SK-N-SH (cell line): ENCODE measurements at regions not wholly inside any gene's neighbourhood (a gene's known extent, or its start where the extent isn't known, plus 50 kb on each side); places are given as distances from the start of the nearest gene placed in this dataset.

Source experiments
- CTCF ChIA-PET: fragments of 300-600, 350-600 bp; formaldehyde crosslinking; extraction: SDS; loops from one replicate; lab custom pipeline; 2021; lab: Yijun Ruan, JAX
- POLR2A ChIA-PET: fragments of 350-600 bp; sonication (Branson Sonifier 250); formaldehyde crosslinking; extraction: SDS; loops from one replicate; lab custom pipeline; 2020; ENCODE audit warnings: antibody characterized with exemption, inconsistent platforms; lab: Yijun Ruan, JAX
- DNase-seq: peaks from one replicate; pipeline ENCODE4 v3.0.0; 2012
- H2AFZ ChIP-seq: fragments of 200-600 bp; sonication (generic); 2 replicates; pipeline ENCODE4 v1.8.1; 2016; ENCODE audit warnings: antibody characterized with exemption, mild to moderate bottlenecking, low read depth
- H3F3A ChIP-seq: fragments of 200-600 bp; sonication (generic); replicated peaks from 2 replicates; pipeline ENCODE3; 2016; ENCODE audit warnings: antibody characterized with exemption, mild to moderate bottlenecking; ENCODE audit not compliant: insufficient read depth
- H3K27ac ChIP-seq, 2 experiments: fragments of 200-500 bp in 1 of 2; fragments of 200-600 bp in 1 of 2; sonication (Bioruptor generic) in 1 of 2; sonication (generic), shearing (Covaris generic) in 1 of 2; 2 replicates each; pipeline versions ENCODE4 v1.5.1 to v1.6.1; 2014 to 2016; ENCODE audit warnings: low read depth in 2 of 2, inconsistent platforms in 1 of 2, low read length in 1 of 2, mild to moderate bottlenecking in 1 of 2, mixed read lengths in 1 of 2
- H3K27me3 ChIP-seq: fragments of 200-600 bp; sonication (generic), shearing (Covaris generic); 2 replicates; pipeline ENCODE4 v1.6.1; 2016; ENCODE audit warnings: mixed run types; ENCODE audit not compliant: insufficient read depth
- H3K36me3 ChIP-seq, 2 experiments: fragments of 200-500 bp in 1 of 2; fragments of 200-600 bp in 1 of 2; sonication (Bioruptor generic) in 1 of 2; sonication (generic) in 1 of 2; replicated peaks in 1 of 2; 2 replicates each; pipeline versions ENCODE3 to v1.5.1; 2014 to 2016; ENCODE audit warnings: low read length in 1 of 2, mild to moderate bottlenecking in 1 of 2; ENCODE audit not compliant: insufficient read depth in 2 of 2, control insufficient read depth in 1 of 2
- H3K4me1 ChIP-seq, 2 experiments: fragments of 200-500 bp in 1 of 2; fragments of 200-600 bp in 1 of 2; sonication (Bioruptor generic) in 1 of 2; sonication (generic), shearing (Covaris generic) in 1 of 2; 2 replicates each; pipeline versions ENCODE4 v1.5.1 to v1.6.1; 2014 to 2016; ENCODE audit warnings: low read depth in 1 of 2, low read length in 1 of 2, mixed run types in 1 of 2; ENCODE audit not compliant: insufficient read depth in 2 of 2, control insufficient read depth in 1 of 2
- H3K4me2 ChIP-seq: fragments of 200-600 bp; sonication (generic), shearing (Covaris generic); 2 replicates; pipeline ENCODE4 v1.6.1; 2017; ENCODE audit warnings: mixed run types
- H3K4me3 ChIP-seq, 2 experiments: fragments of 200-500 bp in 1 of 2; fragments of 200-600 bp in 1 of 2; sonication (Bioruptor generic) in 1 of 2; sonication (generic), shearing (Covaris generic) in 1 of 2; 2 replicates each; pipeline versions ENCODE4 v1.5.1 to v1.8.1; 2014 to 2016; ENCODE audit warnings: low read depth in 2 of 2, inconsistent platforms in 1 of 2, low read length in 1 of 2, mild to moderate bottlenecking in 1 of 2, mixed read lengths in 1 of 2, moderate library complexity in 1 of 2
- H3K79me2 ChIP-seq: fragments of 200-600 bp; sonication (generic); 2 replicates; pipeline ENCODE4 v1.8.1; 2017; ENCODE audit warnings: mild to moderate bottlenecking; ENCODE audit not compliant: insufficient read depth
- H3K9ac ChIP-seq: fragments of 200-600 bp; sonication (generic); 2 replicates; pipeline ENCODE4 v1.6.1; 2017; ENCODE audit warnings: mixed run types
- H3K9me2 ChIP-seq: fragments of 200-600 bp; sonication (generic); 2 replicates; pipeline ENCODE4 v1.6.1; 2017; ENCODE audit warnings: mixed run types
- H3K9me3 ChIP-seq: fragments of 200-600 bp; sonication (generic); 2 replicates; pipeline ENCODE4 v1.6.1; 2017; ENCODE audit warnings: mixed run types, mild to moderate bottlenecking, moderate library complexity
- H4K20me1 ChIP-seq: fragments of 200-600 bp; sonication (generic); 2 replicates; pipeline ENCODE4 v1.6.1; 2017; ENCODE audit warnings: mild to moderate bottlenecking, mixed run types; ENCODE audit not compliant: insufficient read depth
- GATA2 ChIP-seq: sonication (generic); formaldehyde crosslinking; IDR thresholded peaks from 2 replicates; pipeline ENCODE4 v1.5.0; 2020; ENCODE audit warnings: mild to moderate bottlenecking, missing genetic modification reagents
- JUND ChIP-seq: IDR thresholded peaks from 2 replicates; pipeline ENCODE4 v1.4.0; 2012
- MXI1 ChIP-seq: IDR thresholded peaks from 2 replicates; pipeline ENCODE4 v1.6.1; 2012; ENCODE audit warnings: mild to moderate bottlenecking, low read depth, low read length, improper control_type of control experiment
- NRF1 ChIP-seq: IDR thresholded peaks from 2 replicates; pipeline ENCODE4 v1.6.1; 2012; ENCODE audit warnings: low read depth, mild to moderate bottlenecking, low read length
- POLR2AphosphoS5 ChIP-seq: IDR thresholded peaks from 2 replicates; pipeline ENCODE4 v1.6.1; 2012; ENCODE audit warnings: low read depth, low read length
- REST ChIP-seq: IDR thresholded peaks from 2 replicates; pipeline ENCODE4 v1.6.1; 2012; ENCODE audit warnings: mild to moderate bottlenecking, low read depth, low read length, moderate library complexity
- RXRA ChIP-seq: IDR thresholded peaks from 2 replicates; pipeline ENCODE4 v1.4.0; 2012; ENCODE audit warnings: low read depth, mild to moderate bottlenecking, borderline replicate concordance
- SMC3 ChIP-seq: IDR thresholded peaks from 2 replicates; pipeline ENCODE4 v1.6.1; 2012; ENCODE audit warnings: low read depth, low read length, improper control_type of control experiment
- TCF12 ChIP-seq: IDR thresholded peaks from 2 replicates; pipeline ENCODE4 v1.4.0; 2012
- TEAD4 ChIP-seq: IDR thresholded peaks from 2 replicates; pipeline ENCODE4 v1.4.0; 2012; ENCODE audit warnings: mild to moderate bottlenecking, borderline replicate concordance; ENCODE audit not compliant: insufficient read depth
- WGBS: methylation state at CpG from one replicate; pipeline ENCODE4 v1.1.6; 2017; ENCODE audit warnings: low lambda C conversion rate; 5-methylcytosine and 5-hydroxymethylcytosine counted together
- TF ChIP-seq, protein P1 (sequence below): fragments of 150-350 bp; IDR thresholded peaks from 2 replicates; pipeline ENCODE4 v1.6.1; 2017; ENCODE audit warnings: antibody characterized with exemption, low read length, low read depth, borderline replicate concordance
- TF ChIP-seq, protein P2 (sequence below): IDR thresholded peaks from 2 replicates; pipeline ENCODE4 v1.4.0; 2012; ENCODE audit warnings: low read depth
- TF ChIP-seq, protein P3 (sequence below): IDR thresholded peaks from 2 replicates; pipeline ENCODE4; 2012

DNA sequence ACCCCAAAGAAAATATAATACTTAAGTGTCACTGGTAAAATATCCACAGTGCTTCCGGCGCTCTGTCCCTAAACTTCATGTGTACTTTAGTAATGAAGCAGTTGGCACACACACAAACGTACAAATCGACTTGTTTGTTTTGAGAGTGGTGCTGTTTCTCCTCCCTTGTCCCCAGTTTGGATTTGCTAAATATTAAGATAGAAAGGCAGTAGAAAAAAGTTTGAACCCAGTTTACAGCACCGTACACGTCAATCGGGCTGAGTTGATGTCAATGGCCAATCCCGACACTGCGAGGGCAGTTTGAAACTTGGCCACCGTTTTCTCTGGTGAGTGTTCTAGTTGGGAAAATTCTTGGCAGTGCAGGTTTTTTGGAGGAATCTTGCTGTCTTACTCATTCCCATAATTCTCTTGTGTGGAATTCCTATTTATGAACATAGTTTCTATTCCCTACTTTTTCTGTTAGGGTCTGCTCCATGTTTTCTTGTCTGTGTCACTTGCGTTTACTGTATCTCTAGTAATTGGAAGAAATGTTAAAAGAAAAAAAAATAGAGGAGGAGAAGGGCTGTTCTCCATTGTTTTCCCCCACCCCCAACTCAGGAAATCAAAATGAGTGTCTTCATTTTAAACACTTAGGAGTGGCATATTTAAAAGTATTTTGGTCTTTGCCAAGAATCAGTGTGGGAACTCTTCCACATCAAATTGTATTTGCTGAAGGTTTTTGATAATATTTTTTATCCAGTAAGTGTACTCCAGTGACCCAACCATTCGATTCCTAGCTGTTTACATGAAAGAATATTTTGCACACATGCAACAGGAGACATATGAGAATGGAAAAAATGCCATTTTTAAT lies 72.3 kb downstream of the OR2B2 start (continued):
- TF ChIP-seq REST (peak; percentile 38; the same call in 1 of the 2 replicates), POLR2AphosphoS5 (peak; percentile 32; the same call in 1 of the 2 replicates), TEAD4 (0 out of 2 replicates have a peak, but pooled peaks have one; percentile 21), SMC3 (no peak), TCF12 (no peak), RXRA (no peak), GATA2 (CRISPR knock-in tag) (no peak), JUND (0 out of 2 replicates have a peak, but pooled peaks have one; percentile 3)
- TF ChIP-seq, protein P1, sequence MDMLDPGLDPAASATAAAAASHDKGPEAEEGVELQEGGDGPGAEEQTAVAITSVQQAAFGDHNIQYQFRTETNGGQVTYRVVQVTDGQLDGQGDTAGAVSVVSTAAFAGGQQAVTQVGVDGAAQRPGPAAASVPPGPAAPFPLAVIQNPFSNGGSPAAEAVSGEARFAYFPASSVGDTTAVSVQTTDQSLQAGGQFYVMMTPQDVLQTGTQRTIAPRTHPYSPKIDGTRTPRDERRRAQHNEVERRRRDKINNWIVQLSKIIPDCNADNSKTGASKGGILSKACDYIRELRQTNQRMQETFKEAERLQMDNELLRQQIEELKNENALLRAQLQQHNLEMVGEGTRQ = no peak
- TF ChIP-seq, protein P2, sequence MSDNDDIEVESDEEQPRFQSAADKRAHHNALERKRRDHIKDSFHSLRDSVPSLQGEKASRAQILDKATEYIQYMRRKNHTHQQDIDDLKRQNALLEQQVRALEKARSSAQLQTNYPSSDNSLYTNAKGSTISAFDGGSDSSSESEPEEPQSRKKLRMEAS = peak; percentile 52
- TF ChIP-seq, protein P3, sequence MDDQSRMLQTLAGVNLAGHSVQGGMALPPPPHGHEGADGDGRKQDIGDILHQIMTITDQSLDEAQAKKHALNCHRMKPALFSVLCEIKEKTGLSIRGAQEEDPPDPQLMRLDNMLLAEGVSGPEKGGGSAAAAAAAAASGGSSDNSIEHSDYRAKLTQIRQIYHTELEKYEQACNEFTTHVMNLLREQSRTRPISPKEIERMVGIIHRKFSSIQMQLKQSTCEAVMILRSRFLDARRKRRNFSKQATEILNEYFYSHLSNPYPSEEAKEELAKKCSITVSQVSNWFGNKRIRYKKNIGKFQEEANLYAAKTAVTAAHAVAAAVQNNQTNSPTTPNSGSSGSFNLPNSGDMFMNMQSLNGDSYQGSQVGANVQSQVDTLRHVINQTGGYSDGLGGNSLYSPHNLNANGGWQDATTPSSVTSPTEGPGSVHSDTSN = peak; percentile 49; the same call in 1 of the 2 replicates
- TF ChIP-seq, all 33 proteins: peak for 16

GRCh38 chr6:27838945-27839625 lies 73.1 kb downstream of the OR2B2 start:
- TF ChIP-seq, protein P2 = peak; percentile 5; the same call in 1 of the 2 replicates
- TF ChIP-seq MXI1 (peak; percentile 30; the same call in 1 of the 2 replicates), NRF1 (no peak)
- TF ChIP-seq, all 33 proteins: peak for 2
- no peaks in the 10 kb centered on the region for H4K20me1 ChIP-seq
- ChIA-PET POLR2A (interaction anchor here (0.9 to 11.5 kb wide), 22 partner anchors 8 to 1818 kb away, joined by 3 to 578 read pairs (median 12); a partner anchor contains a TSS), CTCF (interaction anchor here (1.2 to 5.7 kb wide), 5 partner anchors 11 to 57 kb away, joined by 4 to 29 read pairs (median 10); a partner anchor contains a TSS)
- H2AFZ ChIP-seq = peak overlapping the region; percentile 30; the same call in 1 of the 2 replicates
- peak overlapping the region; percentile 96 to 97 for H3K27ac ChIP-seq
- peak overlapping the region; percentile 99 for H3K9ac ChIP-seq
- peaks cover 29% of the 10 kb centered on the region for H3F3A ChIP-seq
- H3K9me3 ChIP-seq = no peaks in the 10 kb centered on the region
- H3K4me1 ChIP-seq = peaks cover 0 to 11% of the 10 kb centered on the region in 2 experiments; a peak in 2 of 4 replicates
- H3K36me3 ChIP-seq = peaks cover 8% of the 10 kb centered on the region in 2 experiments
- no peaks in the 10 kb centered on the region for H3K9me2 ChIP-seq
- 1% methylated on average over 18 of the region's 31 CpGs for WGBS
- no peak for DNase-seq
- H3K4me3 ChIP-seq = peak overlapping the region; percentile 82 to 83
- peaks cover 44% of the 10 kb centered on the region for H3K79me2 ChIP-seq
- H3K27me3 ChIP-seq = no peaks in the 10 kb centered on the region
- H3K4me2 ChIP-seq = peak overlapping the region; percentile 97
